ENCODE measurements at regions not wholly inside any gene's neighbourhood (a gene's known extent, or its start where the extent isn't known, plus 50 kb on each side); places are given as distances from the start of the nearest gene placed in this dataset.

GRCh38 chr17:77022766-77023165 is 118.0 kb upstream of the SEC14L1 start:
- no peak for TF ChIP-seq CTCF (IDR thresholded peaks at IDR 0.05)
- TF ChIP-seq POLR2A (IDR thresholded peaks at IDR 0.05): no peak

Measured in testis (tissue), 2 donors.